PC-3 (cell line): ENCODE measurements at regions not wholly inside any gene's neighbourhood (a gene's known extent, or its start where the extent isn't known, plus 50 kb on each side); places are given as distances from the start of the nearest gene placed in this dataset.

ENCODE experiments used
- CTCF ChIP-seq: fragments of 300-600 bp; sonication (generic); conservative IDR thresholded peaks from 2 replicates; pipeline ENCODE4 v1.5.1; 2017; ENCODE audit warnings: antibody characterized with exemption, low read depth, mild to moderate bottlenecking, low read length
- EZH2 ChIP-seq: fragments of 300-600 bp; sonication (generic); IDR thresholded peaks from one replicate; pipeline ENCODE4 v1.6.1; 2017; ENCODE audit warnings: antibody characterized with exemption, mild to moderate bottlenecking, low read length; ENCODE audit not compliant: unreplicated experiment
- EZH2phosphoT487 ChIP-seq: fragments of 300-600 bp; sonication (generic); IDR thresholded peaks from 2 replicates; pipeline ENCODE4 v1.6.1; 2018; ENCODE audit warnings: mild to moderate bottlenecking, antibody characterized with exemption, low read length, borderline replicate concordance

GRCh38 chr22:34410111-34410510, 489.8 kb upstream of the LARGE1 start:
- TF ChIP-seq EZH2 (no peak), CTCF (no peak), EZH2phosphoT487 (no peak)
